ENCODE measurements at regions not wholly inside any gene's neighbourhood (a gene's known extent, or its start where the extent isn't known, plus 50 kb on each side); places are given as distances from the start of the nearest gene placed in this dataset.

GRCh38 chr4:45385306-45385705 lies 659.0 kb upstream of the GNPDA2 start:
- ATAC-seq (no peak), DNase-seq (no peak)
- H4K20me1 ChIP-seq (ENCODE audit: low read length): no peaks in the 10 kb centered on the region
- H3K9ac ChIP-seq (ENCODE audit: low read length): no peak overlapping the region
- H3K4me2 ChIP-seq (ENCODE audit: low read length): no peak overlapping the region
- H3K79me2 ChIP-seq (ENCODE audit: low read length): no peaks in the 10 kb centered on the region
- no peaks in the 10 kb centered on the region for H3K9me2 ChIP-seq (replicated peaks; ENCODE audit: low read length)
- ChIA-PET POLR2A (ENCODE audit: unreplicated experiment) (no interaction called here), CTCF (no interaction called here)
- no peak overlapping the region for H3K4me3 ChIP-seq (ENCODE audit: low read length)
- no peak overlapping the region for H3K27ac ChIP-seq (ENCODE audit: low read length)
- TF ChIP-seq CTCF (conservative IDR thresholded peaks at IDR 0.05; ENCODE audit: low read depth, low read length): no peak
- TF ChIP-seq EZH2 (IDR thresholded peaks at IDR 0.05; ENCODE audit: low read length, unreplicated experiment): no peak
- H3F3A ChIP-seq (ENCODE audit: low read length, unreplicated experiment): no peaks in the 10 kb centered on the region
- intact Hi-C loops (cut with micrococcal nuclease): no loop called here
- no peaks in the 10 kb centered on the region for H3K36me3 ChIP-seq (ENCODE audit: low read depth, low read length)
- H2AFZ ChIP-seq (ENCODE audit: low read length): no peak overlapping the region
- no peaks in the 10 kb centered on the region for H3K27me3 ChIP-seq (ENCODE audit: low read length)
- no TSS peak for BruUV-seq (replicated peaks)
- no peaks in the 10 kb centered on the region for H3K9me3 ChIP-seq (ENCODE audit: low read length)
- no peaks in the 10 kb centered on the region for H3K4me1 ChIP-seq (ENCODE audit: insufficient read depth, low read length)

- CTCF ChIA-PET: no interaction called here
- H3K36me3 ChIP-seq (ENCODE audit: low read depth, low read length): no peaks in the 10 kb centered on the region
Observed at GRCh38 chr4:45370408-45370807, 644.1 kb upstream of the GNPDA2 start.

GRCh38 chr4:45368832-45369231 lies 642.5 kb upstream of the GNPDA2 start:
- Histone ChIP-seq H3K27ac (ENCODE audit: low read length) (no peak overlapping the region), H3K9ac (ENCODE audit: low read length) (no peak overlapping the region), H4K20me1 (ENCODE audit: low read length) (no peaks in the 10 kb centered on the region), H3K9me2 (replicated peaks; ENCODE audit: low read length) (no peaks in the 10 kb centered on the region), H3K4me2 (ENCODE audit: low read length) (no peak overlapping the region), H3K4me3 (ENCODE audit: low read length) (no peak overlapping the region), H3K27me3 (ENCODE audit: low read length) (no peaks in the 10 kb centered on the region), H2AFZ (ENCODE audit: low read length) (no peak overlapping the region), H3K9me3 (ENCODE audit: low read length) (no peaks in the 10 kb centered on the region), H3K79me2 (ENCODE audit: low read length) (no peaks in the 10 kb centered on the region), H3K36me3 (ENCODE audit: low read depth, low read length) (no peaks in the 10 kb centered on the region), H3K4me1 (ENCODE audit: insufficient read depth, low read length) (no peaks in the 10 kb centered on the region), H3F3A (ENCODE audit: low read length, unreplicated experiment) (no peaks in the 10 kb centered on the region)
- no peak for DNase-seq
- POLR2A ChIA-PET (ENCODE audit: unreplicated experiment): no interaction called here
- CTCF ChIA-PET: no interaction called here
- intact Hi-C loops (cut with micrococcal nuclease): no loop called here
- TF ChIP-seq EZH2 (IDR thresholded peaks at IDR 0.05; ENCODE audit: low read length, unreplicated experiment) (no peak), CTCF (conservative IDR thresholded peaks at IDR 0.05; ENCODE audit: low read depth, low read length) (no peak), EZH2phosphoT487 (IDR thresholded peaks at IDR 0.05; ENCODE audit: borderline replicate concordance, low read length) (no peak)
- no TSS peak for BruUV-seq (replicated peaks)
- no peak for ATAC-seq

More at GRCh38 chr4:45370408-45370807, 644.1 kb upstream of the GNPDA2 start:
- Histone ChIP-seq H3K9ac (ENCODE audit: low read length) (no peak overlapping the region), H3K9me2 (replicated peaks; ENCODE audit: low read length) (no peaks in the 10 kb centered on the region), H3K4me3 (ENCODE audit: low read length) (no peak overlapping the region), H2AFZ (ENCODE audit: low read length) (no peak overlapping the region), H3K27me3 (ENCODE audit: low read length) (no peaks in the 10 kb centered on the region), H3K4me1 (ENCODE audit: insufficient read depth, low read length) (no peaks in the 10 kb centered on the region), H3F3A (ENCODE audit: low read length, unreplicated experiment) (no peaks in the 10 kb centered on the region), H3K9me3 (ENCODE audit: low read length) (no peaks in the 10 kb centered on the region), H3K79me2 (ENCODE audit: low read length) (no peaks in the 10 kb centered on the region), H4K20me1 (ENCODE audit: low read length) (no peaks in the 10 kb centered on the region), H3K4me2 (ENCODE audit: low read length) (no peak overlapping the region), H3K27ac (ENCODE audit: low read length) (no peak overlapping the region)
- BruUV-seq (replicated peaks): no TSS peak
- ATAC-seq: no peak
- DNase-seq: no peak
- POLR2A ChIA-PET (ENCODE audit: unreplicated experiment): no interaction called here
- TF ChIP-seq CTCF (conservative IDR thresholded peaks at IDR 0.05; ENCODE audit: low read depth, low read length): no peak
- no peak for TF ChIP-seq EZH2phosphoT487 (IDR thresholded peaks at IDR 0.05; ENCODE audit: borderline replicate concordance, low read length)
- no peak for TF ChIP-seq EZH2 (IDR thresholded peaks at IDR 0.05; ENCODE audit: low read length, unreplicated experiment)
- intact Hi-C loops (cut with micrococcal nuclease): no loop called here
